ENCODE measurements at regions not wholly inside any gene's neighbourhood (a gene's known extent, or its start where the extent isn't known, plus 50 kb on each side); places are given as distances from the start of the nearest gene placed in this dataset.
A peak's percentile ranks its signal among the peaks of the same experiment; 100 is the strongest.
"Not testable (repeated sequence)": the region's sequence is repeated elsewhere in the genome, so short reads cannot be mapped to it uniquely, and the experiment has no call there.

- no peaks in the 10 kb centered on the region; the same call in 1 of the 2 replicates for H3K27me3 ChIP-seq
- peaks cover 11% of the 10 kb centered on the region for H3K4me1 ChIP-seq
- peak; percentile 35 to 81 for DNase-seq
- H3K36me3 ChIP-seq = no peaks in the 10 kb centered on the region
- no peak overlapping the region for H3K27ac ChIP-seq
- no peak overlapping the region for H3K4me3 ChIP-seq
- H3K9me3 ChIP-seq (replicated peaks) = no peaks in the 10 kb centered on the region
Observed at GRCh38 chr1:221284028-221284427, 404.8 kb downstream of the HLX start.

GRCh38 chr1:221284991-221285390 lies 405.7 kb downstream of the HLX start:
- not testable (repeated sequence) for DNase-seq; H3K36me3 ChIP-seq; H3K27ac ChIP-seq; H3K27me3 ChIP-seq; H3K4me3 ChIP-seq; H3K9me3 ChIP-seq (replicated peaks)
- H3K4me1 ChIP-seq = peaks cover 11% of the 10 kb centered on the region

GRCh38 chr1:221285458-221286210 lies 406.4 kb downstream of the HLX start:
- not testable (repeated sequence) for H3K27me3 ChIP-seq; H3K27ac ChIP-seq; H3K9me3 ChIP-seq (replicated peaks); H3K36me3 ChIP-seq; H3K4me3 ChIP-seq; DNase-seq
- peaks cover 11% of the 10 kb centered on the region for H3K4me1 ChIP-seq

GRCh38 chr1:221286399-221286798 lies 407.2 kb downstream of the HLX start:
- no peaks in the 10 kb centered on the region for H3K36me3 ChIP-seq
- H3K27ac ChIP-seq = no peak overlapping the region
- H3K4me3 ChIP-seq = no peak overlapping the region
- peaks cover 11% of the 10 kb centered on the region for H3K4me1 ChIP-seq
- H3K27me3 ChIP-seq = no peaks in the 10 kb centered on the region; the same call in 1 of the 2 replicates
- DNase-seq = peak in 1 of 2 experiments; percentile 27
- no peaks in the 10 kb centered on the region for H3K9me3 ChIP-seq (replicated peaks)

- Histone ChIP-seq H3K27me3 (no peaks in the 10 kb centered on the region; the same call in 1 of the 2 replicates), H3K36me3 (no peaks in the 10 kb centered on the region)
Observed at GRCh38 chr1:221289103-221289502, 409.9 kb downstream of the HLX start.

GRCh38 chr1:221290669-221291068 lies 411.4 kb downstream of the HLX start:
- Histone ChIP-seq H3K4me3 (no peak overlapping the region), H3K36me3 (no peaks in the 10 kb centered on the region), H3K4me1 (no peaks in the 10 kb centered on the region), H3K27ac (no peak overlapping the region), H3K27me3 (no peaks in the 10 kb centered on the region; the same call in 1 of the 2 replicates), H3K9me3 (replicated peaks) (no peaks in the 10 kb centered on the region)
- no peak for DNase-seq

More at GRCh38 chr1:221289103-221289502, 409.9 kb downstream of the HLX start:
- Histone ChIP-seq H3K4me1 (peaks cover 4% of the 10 kb centered on the region), H3K9me3 (replicated peaks) (no peaks in the 10 kb centered on the region), H3K4me3 (no peak overlapping the region), H3K27ac (no peak overlapping the region)
- no peak for DNase-seq

- H3K4me1 ChIP-seq = no peaks in the 10 kb centered on the region
- no peak overlapping the region for H3K4me3 ChIP-seq
- H3K9me3 ChIP-seq (replicated peaks) = no peaks in the 10 kb centered on the region
- no peak overlapping the region for H3K27ac ChIP-seq
- no peaks in the 10 kb centered on the region; the same call in 1 of the 2 replicates for H3K27me3 ChIP-seq
- no peaks in the 10 kb centered on the region for H3K36me3 ChIP-seq
- no peak for DNase-seq
Observed at GRCh38 chr1:221291113-221291512, 411.9 kb downstream of the HLX start.

- no peak overlapping the region for H3K27ac ChIP-seq
- no peak overlapping the region for H3K4me3 ChIP-seq
- no peaks in the 10 kb centered on the region; the same call in 1 of the 2 replicates for H3K27me3 ChIP-seq
- no peaks in the 10 kb centered on the region for H3K9me3 ChIP-seq (replicated peaks)
- no peaks in the 10 kb centered on the region for H3K36me3 ChIP-seq
- H3K4me1 ChIP-seq = no peaks in the 10 kb centered on the region
- no peak for DNase-seq
Observed at GRCh38 chr1:221292652-221293051, 413.4 kb downstream of the HLX start.

GRCh38 chr1:221294242-221294641 lies 415.0 kb downstream of the HLX start:
- Histone ChIP-seq H3K27ac (no peak overlapping the region), H3K27me3 (no peaks in the 10 kb centered on the region; the same call in 1 of the 2 replicates), H3K4me3 (no peak overlapping the region), H3K4me1 (no peaks in the 10 kb centered on the region), H3K9me3 (replicated peaks) (no peaks in the 10 kb centered on the region), H3K36me3 (no peaks in the 10 kb centered on the region)
- no peak for DNase-seq

- no peaks in the 10 kb centered on the region for H3K9me3 ChIP-seq (replicated peaks)
- no peak overlapping the region for H3K27ac ChIP-seq
- H3K4me1 ChIP-seq = no peaks in the 10 kb centered on the region
- no peaks in the 10 kb centered on the region for H3K36me3 ChIP-seq
- no peak overlapping the region for H3K4me3 ChIP-seq
- H3K27me3 ChIP-seq = 0 out of 2 replicates have a peak, but pooled peaks cover 5% of the 10 kb centered on the region
- no peak for DNase-seq
Observed at GRCh38 chr1:221302357-221302756, 423.1 kb downstream of the HLX start.

GRCh38 chr1:221302810-221303209 lies 423.6 kb downstream of the HLX start:
- Histone ChIP-seq H3K27me3 (0 out of 2 replicates have a peak, but pooled peaks cover 5% of the 10 kb centered on the region), H3K4me3 (no peak overlapping the region), H3K4me1 (no peaks in the 10 kb centered on the region), H3K9me3 (replicated peaks) (no peaks in the 10 kb centered on the region), H3K36me3 (no peaks in the 10 kb centered on the region), H3K27ac (no peak overlapping the region)
- no peak for DNase-seq

GRCh38 chr1:221303623-221304022 lies 424.4 kb downstream of the HLX start:
- H3K9me3 ChIP-seq (replicated peaks) = no peaks in the 10 kb centered on the region
- no peaks in the 10 kb centered on the region for H3K4me1 ChIP-seq
- no peak overlapping the region for H3K4me3 ChIP-seq
- no peak for DNase-seq
- H3K36me3 ChIP-seq = no peaks in the 10 kb centered on the region
- H3K27ac ChIP-seq = no peak overlapping the region
- 0 out of 2 replicates have a peak, but pooled peaks cover 5% of the 10 kb centered on the region for H3K27me3 ChIP-seq

GRCh38 chr1:221306239-221306638 lies 427.0 kb downstream of the HLX start:
- DNase-seq = no peak
- 0 out of 2 replicates have a peak, but pooled peaks cover under 1% of the 10 kb centered on the region for H3K27me3 ChIP-seq
- H3K4me3 ChIP-seq = no peak overlapping the region
- no peaks in the 10 kb centered on the region for H3K36me3 ChIP-seq
- no peak overlapping the region for H3K27ac ChIP-seq
- no peaks in the 10 kb centered on the region for H3K4me1 ChIP-seq
- no peaks in the 10 kb centered on the region for H3K9me3 ChIP-seq (replicated peaks)

GRCh38 chr1:221308534-221309511 lies 429.6 kb downstream of the HLX start:
- no peak overlapping the region for H3K27ac ChIP-seq
- H3K27me3 ChIP-seq = no peaks in the 10 kb centered on the region
- H3K9me3 ChIP-seq (replicated peaks) = no peaks in the 10 kb centered on the region
- DNase-seq = no peak
- no peaks in the 10 kb centered on the region for H3K36me3 ChIP-seq
- H3K4me3 ChIP-seq = no peak overlapping the region
- H3K4me1 ChIP-seq = no peaks in the 10 kb centered on the region

- no peak for DNase-seq
- no peaks in the 10 kb centered on the region for H3K4me1 ChIP-seq
- no peak overlapping the region for H3K4me3 ChIP-seq
- no peaks in the 10 kb centered on the region for H3K36me3 ChIP-seq
- no peak overlapping the region for H3K27ac ChIP-seq
- H3K9me3 ChIP-seq (replicated peaks) = no peaks in the 10 kb centered on the region
- no peaks in the 10 kb centered on the region for H3K27me3 ChIP-seq
Observed at GRCh38 chr1:221309723-221310122, 430.5 kb downstream of the HLX start.
